H1 (cell line): ENCODE measurements at regions not wholly inside any gene's neighbourhood (a gene's known extent, or its start where the extent isn't known, plus 50 kb on each side); places are given as distances from the start of the nearest gene placed in this dataset.

Source experiments
- CTCF ChIA-PET: fragments of 300-600 bp; sonication (Branson Sonifier 250); formaldehyde crosslinking; loops from one replicate; lab custom pipeline; 2021; ENCODE audit not compliant: partially characterized antibody; lab: Charles Lee
- POLR2A ChIA-PET: fragments of 300-600 bp; sonication (Branson Sonifier 250); formaldehyde crosslinking; loops from one replicate; lab custom pipeline; 2021; ENCODE audit warnings: inconsistent platforms; ENCODE audit not compliant: partially characterized antibody; lab: Charles Lee
- DNase-seq, 2 experiments: peaks; one replicate each; pipeline versions ENCODE4 v3.0.0 to v3.0.0-alpha.2; 2010 to 2022; ENCODE audit warnings: low spot score in 2 of 2, low read depth in 1 of 2, mixed read lengths in 1 of 2
- FAIRE-seq: peaks from 2 replicates; lab custom pipeline; 2011; peaks lifted over from hg19 to GRCh38; lab: Jason Lieb, UNC
- H2AFZ ChIP-seq: 2 replicates; pipeline ENCODE4 v1.8.1; 2012; ENCODE audit warnings: low read length, inconsistent platforms
- H2AK5ac ChIP-seq: 2 replicates; pipeline ENCODE4 v1.6.1; 2013; ENCODE audit warnings: low read depth, low read length
- H2BK120ac ChIP-seq: replicated peaks from 2 replicates; pipeline ENCODE3; 2013; ENCODE audit warnings: low read depth, low read length, inconsistent platforms
- H2BK12ac ChIP-seq: 2 replicates; pipeline ENCODE4 v1.6.1; 2013; ENCODE audit warnings: low read depth, low read length
- H2BK15ac ChIP-seq: 2 replicates; pipeline ENCODE4 v1.6.1; 2013; ENCODE audit warnings: low read length
- H2BK20ac ChIP-seq: 2 replicates; pipeline ENCODE4 v1.6.1; 2013; ENCODE audit warnings: low read length
- H2BK5ac ChIP-seq: 2 replicates; pipeline ENCODE4 v1.6.1; 2013; ENCODE audit warnings: low read depth, low read length
- H3K14ac ChIP-seq: 2 replicates; pipeline ENCODE4 v1.6.1; 2013; ENCODE audit warnings: inconsistent platforms; ENCODE audit not compliant: insufficient read length
- H3K18ac ChIP-seq: 2 replicates; pipeline ENCODE4 v1.6.1; 2013; ENCODE audit warnings: low read length; ENCODE audit errors: extremely low read depth
- H3K23ac ChIP-seq: 2 replicates; pipeline ENCODE4 v1.6.1; 2013; ENCODE audit warnings: inconsistent platforms; ENCODE audit not compliant: insufficient read length
- H3K23me2 ChIP-seq: 2 replicates; pipeline ENCODE4 v1.6.1; 2013; ENCODE audit warnings: low read depth, low read length
- H3K27ac ChIP-seq: 2 replicates; pipeline ENCODE4 v1.6.1; 2011; ENCODE audit warnings: low read depth, low read length, inconsistent platforms
- H3K27me3 ChIP-seq, 4 experiments: replicated peaks in 1 of 4; 1 replicate in 1 of 4; 2 replicates in 3 of 4; pipeline versions ENCODE4 v1.6.1 to v1.8.1; 2011 to 2013; ENCODE audit warnings: low read length in 3 of 4, mild to moderate bottlenecking in 3 of 4, inconsistent platforms in 2 of 4, mixed read lengths in 2 of 4, moderate library complexity in 1 of 4; ENCODE audit not compliant: control insufficient read depth in 3 of 4, insufficient read depth in 3 of 4; ENCODE audit errors: extremely low read depth in 1 of 4
- H3K36me3 ChIP-seq, 4 experiments: 2 replicates each; pipeline versions ENCODE4 v1.6.1 to v1.8.1; 2011 to 2013; ENCODE audit warnings: mild to moderate bottlenecking in 4 of 4, low read length in 3 of 4, moderate library complexity in 2 of 4, control low read depth in 1 of 4, inconsistent platforms in 1 of 4; ENCODE audit not compliant: insufficient read depth in 4 of 4, control insufficient read depth in 2 of 4
- H3K4ac ChIP-seq: replicated peaks from 2 replicates; pipeline ENCODE3; 2013; ENCODE audit warnings: low read length, low read depth, mixed read lengths, inconsistent platforms; ENCODE audit not compliant: insufficient read length
- H3K4me1 ChIP-seq, 4 experiments: replicated peaks in 1 of 4; 1 replicate in 1 of 4; 2 replicates in 3 of 4; pipeline versions ENCODE4 v1.6.1 to v1.8.1; 2011 to 2013; ENCODE audit warnings: low read length in 3 of 4, inconsistent platforms in 2 of 4, mixed read lengths in 1 of 4; ENCODE audit not compliant: insufficient read depth in 4 of 4, control insufficient read depth in 3 of 4
- H3K4me2 ChIP-seq, 2 experiments: 2 replicates each; pipeline versions ENCODE4 v1.6.1 to v1.8.1; 2011 to 2013; ENCODE audit warnings: low read depth in 2 of 2, low read length in 2 of 2, control low read depth in 1 of 2, inconsistent platforms in 1 of 2, mild to moderate bottlenecking in 1 of 2; ENCODE audit not compliant: insufficient read depth in 1 of 2
- H3K4me3 ChIP-seq, 4 experiments: fragments of 200-600, 300-600 bp in 1 of 4; sonication (generic), shearing (Covaris generic), sonication (Bioruptor Twin) in 1 of 4; 2 replicates each; pipeline versions ENCODE4 v1.5.1 to v1.8.1; 2011 to 2016; ENCODE audit warnings: low read length in 4 of 4, low read depth in 3 of 4, control low read depth in 2 of 4, inconsistent platforms in 2 of 4, mild to moderate bottlenecking in 2 of 4, mixed read lengths in 1 of 4, moderate library complexity in 1 of 4; ENCODE audit not compliant: insufficient read depth in 2 of 4; ENCODE audit errors: extremely low read depth in 1 of 4
- H3K56ac ChIP-seq: replicated peaks from 2 replicates; pipeline ENCODE3; 2013; ENCODE audit warnings: low read depth, mild to moderate bottlenecking, mixed read lengths, low read length, inconsistent platforms; ENCODE audit not compliant: insufficient read length
- H3K79me1 ChIP-seq: 2 replicates; pipeline ENCODE4 v1.6.1; 2013; ENCODE audit warnings: low read depth, low read length, control low read depth
- H3K79me2 ChIP-seq, 2 experiments: 2 replicates each; pipeline versions ENCODE4 v1.6.1 to v1.8.1; 2012 to 2013; ENCODE audit warnings: low read length in 2 of 2, mild to moderate bottlenecking in 2 of 2, inconsistent platforms in 1 of 2; ENCODE audit not compliant: insufficient read depth in 2 of 2, control insufficient read depth in 1 of 2
- H3K9ac ChIP-seq, 4 experiments: replicated peaks in 1 of 4; 1 replicate in 1 of 4; 2 replicates in 3 of 4; pipeline versions ENCODE4 v1.6.1 to v1.8.1; 2011 to 2013; ENCODE audit warnings: low read depth in 3 of 4, low read length in 3 of 4, control low read depth in 2 of 4, mild to moderate bottlenecking in 2 of 4, moderate library complexity in 2 of 4, inconsistent platforms in 1 of 4; ENCODE audit errors: extremely low read depth in 1 of 4
- H3K9me3 ChIP-seq, 2 experiments: 2 replicates each; pipeline versions ENCODE4 v1.6.1 to v1.8.1; 2012 to 2013; ENCODE audit warnings: mild to moderate bottlenecking in 2 of 2, moderate library complexity in 2 of 2, control low read depth in 1 of 2, inconsistent platforms in 1 of 2, low read depth in 1 of 2, low read length in 1 of 2, mixed read lengths in 1 of 2; ENCODE audit not compliant: insufficient read depth in 2 of 2
- H4K20me1 ChIP-seq, 2 experiments: replicated peaks in 1 of 2; 2 replicates each; pipeline versions ENCODE3 to v1.8.1; 2011 to 2013; ENCODE audit warnings: inconsistent platforms in 2 of 2, low read length in 2 of 2, mild to moderate bottlenecking in 1 of 2; ENCODE audit not compliant: insufficient read depth in 2 of 2, control insufficient read depth in 1 of 2
- H4K5ac ChIP-seq: 2 replicates; pipeline ENCODE4 v1.6.1; 2013; ENCODE audit warnings: low read length, low read depth, mixed read lengths, inconsistent platforms; ENCODE audit not compliant: insufficient read length
- H4K8ac ChIP-seq: 2 replicates; pipeline ENCODE4 v1.8.0; 2013; ENCODE audit warnings: mild to moderate bottlenecking, moderate library complexity, low read length, inconsistent platforms; ENCODE audit not compliant: insufficient read depth; ENCODE audit errors: extremely low read depth
- H4K91ac ChIP-seq: replicated peaks from 2 replicates; pipeline ENCODE3; 2013; ENCODE audit warnings: low read length, mixed read lengths, inconsistent platforms; ENCODE audit not compliant: insufficient read length
- ATF2 ChIP-seq: IDR thresholded peaks from 2 replicates; pipeline ENCODE4 v1.6.1; 2012; ENCODE audit warnings: low read length, inconsistent platforms
- CREB1 ChIP-seq: IDR thresholded peaks from 2 replicates; pipeline ENCODE4 v1.6.1; 2012; ENCODE audit warnings: inconsistent platforms
- JUN ChIP-seq: IDR thresholded peaks from 2 replicates; pipeline ENCODE4 v1.6.1; 2011; ENCODE audit warnings: low read depth, mild to moderate bottlenecking, improper control_type of control experiment, low read length
- KDM1A ChIP-seq: fragments of 200-600, 300-600 bp; sonication (generic); IDR thresholded peaks from 2 replicates; pipeline ENCODE4 v1.7.1; 2016; ENCODE audit warnings: mild to moderate bottlenecking, low read length, borderline replicate concordance
- KDM5A ChIP-seq: fragments of 200-600 bp; IDR thresholded peaks from 2 replicates; pipeline ENCODE4 v1.7.1; 2012; ENCODE audit warnings: mild to moderate bottlenecking, low read length, inconsistent platforms, mixed read lengths
- RFX5 ChIP-seq: IDR thresholded peaks from 2 replicates; pipeline ENCODE4 v1.6.1; 2011; ENCODE audit warnings: low read depth, low read length, improper control_type of control experiment, borderline replicate concordance
- SIRT6 ChIP-seq: IDR thresholded peaks from one replicate; pipeline ENCODE4 v1.7.1; 2012; ENCODE audit warnings: low read length, inconsistent platforms
- SP2 ChIP-seq: IDR thresholded peaks from 2 replicates; pipeline ENCODE4 v1.6.1; 2012; ENCODE audit warnings: mild to moderate bottlenecking, low read length, inconsistent platforms
- YY1 ChIP-seq: IDR thresholded peaks from 2 replicates; pipeline ENCODE4 v1.6.1; 2011; ENCODE audit warnings: low read depth, mild to moderate bottlenecking, low read length
- ZNF274 ChIP-seq: IDR thresholded peaks from 2 replicates; pipeline ENCODE4 v1.7.0; 2012; ENCODE audit warnings: low read length, borderline replicate concordance; ENCODE audit errors: extremely low read depth
- WGBS, 2 experiments: shearing (Covaris generic) in 1 of 2; methylation state at CpG; one replicate each; pipeline versions ENCODE4 v1.1.6 to v1.1.7; 2013 to 2015; ENCODE audit warnings: low lambda C conversion rate in 2 of 2, mixed read lengths in 2 of 2, inconsistent platforms in 1 of 2, low coverage in 1 of 2, missing lambda C conversion rate in 1 of 2; ENCODE audit not compliant: insufficient replicate concordance in 2 of 2, insufficient coverage in 1 of 2, insufficient read length in 1 of 2; ENCODE audit errors: extremely low coverage in 1 of 2, missing lambda C conversion rate in 1 of 2; 5-methylcytosine and 5-hydroxymethylcytosine counted together

- Histone ChIP-seq H3K9me3 (0 out of 4 replicates have a peak, but pooled peaks cover under 1 to 4% of the 10 kb centered on the region in 2 experiments), H3K14ac (no peak overlapping the region), H3K79me1 (no peaks in the 10 kb centered on the region), H2BK120ac (no peak overlapping the region), H3K4ac (no peak overlapping the region), H3K27ac (no peak overlapping the region), H3K4me3 (no peak overlapping the region), H2AFZ (no peak overlapping the region), H3K56ac (no peak overlapping the region), H3K4me1 (no peaks in the 10 kb centered on the region), H3K18ac (no peak overlapping the region), H3K79me2 (no peaks in the 10 kb centered on the region), H2AK5ac (no peak overlapping the region), H3K23ac (no peak overlapping the region), H2BK20ac (no peak overlapping the region), H3K23me2 (no peaks in the 10 kb centered on the region), H2BK15ac (no peak overlapping the region), H3K9ac (no peak overlapping the region), H3K27me3 (no peaks in the 10 kb centered on the region; a peak in 1 of 7 replicates), H4K91ac (no peak overlapping the region), H3K4me2 (no peak overlapping the region), H2BK5ac (no peak overlapping the region), H2BK12ac (no peak overlapping the region), H3K36me3 (no peaks in the 10 kb centered on the region), H4K5ac (no peak overlapping the region), H4K8ac (no peak overlapping the region), H4K20me1 (no peaks in the 10 kb centered on the region)
- POLR2A ChIA-PET = no interaction called here
- no peak for FAIRE-seq
- WGBS, 2 experiments = 87% methylated on average over 4 of the region's 4 CpGs; no CpG with 5 or more reads in 1 of the 2 experiments
- DNase-seq = no peak
- CTCF ChIA-PET = interaction anchor here (1.5 kb wide), 1 partner anchor 97 kb away, joined by 3 read pairs; no protein-coding TSS in a partner anchor
- no peak for TF ChIP-seq CREB1
- TF ChIP-seq KDM1A = no peak
- no peak for TF ChIP-seq SP2
- no peak for TF ChIP-seq RFX5
- no peak for TF ChIP-seq SIRT6
- no peak for TF ChIP-seq YY1
- TF ChIP-seq JUN = no peak
- no peak for TF ChIP-seq KDM5A
- TF ChIP-seq ATF2 = no peak
- TF ChIP-seq ZNF274 = no peak
Observed at GRCh38 chr6:21431526-21431925, 162.0 kb upstream of the SOX4 start.
